NCI-H510A treated with DMSO at 0.1 percent for 48 hours (cell line): ENCODE measurements at regions not wholly inside any gene's neighbourhood (a gene's known extent, or its start where the extent isn't known, plus 50 kb on each side); places are given as distances from the start of the nearest gene placed in this dataset.

Experiments
- DNase-seq: peaks from one replicate; lab custom pipeline; 2025; lab: John Stamatoyannopoulos, UW

DNA sequence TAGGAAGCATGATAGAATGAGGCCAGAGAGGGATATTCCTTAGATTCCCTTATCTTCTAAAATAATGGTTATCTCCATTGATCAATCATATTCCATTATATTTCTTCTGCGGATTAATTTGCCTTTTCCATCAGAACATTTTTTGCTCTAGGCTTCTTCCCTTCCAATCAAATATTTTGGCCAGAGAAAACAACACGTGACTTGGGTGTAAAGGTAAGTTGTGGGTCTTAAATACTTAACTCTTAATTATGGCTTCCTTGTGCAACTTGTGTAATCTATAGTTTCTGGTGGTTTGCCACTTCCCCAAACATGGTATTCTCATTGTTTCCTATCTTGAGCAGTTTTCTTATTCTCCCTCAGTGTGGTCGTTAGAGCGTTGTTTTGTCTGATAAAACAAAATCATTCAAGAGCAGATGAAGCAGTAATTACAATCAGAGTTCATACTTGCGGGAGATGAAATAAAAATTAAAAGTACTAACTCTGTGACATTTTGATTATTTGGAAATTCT, 889.3 kb downstream of the MAT2B start:
- DNase-seq, result no peak

DNA sequence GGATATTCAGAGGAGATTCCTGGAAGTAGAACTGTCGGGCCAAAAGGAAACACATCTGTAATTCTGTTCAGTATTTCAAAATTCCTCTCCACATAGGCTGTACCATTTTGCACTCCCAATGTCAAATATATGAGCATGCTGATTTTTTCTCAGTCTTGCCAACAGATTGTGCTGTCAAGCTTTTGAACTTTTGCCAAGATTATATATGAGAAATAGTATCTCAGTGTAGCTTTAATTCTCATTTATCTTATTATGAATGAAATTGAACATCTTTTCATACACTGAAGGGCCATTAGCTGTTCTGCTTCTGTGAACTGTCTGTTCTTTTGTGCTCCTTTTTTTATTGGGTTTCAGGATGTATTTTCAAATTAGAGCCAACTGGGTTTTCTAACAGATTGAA, 907.1 kb downstream of the MAT2B start:
- no peak for DNase-seq

DNA sequence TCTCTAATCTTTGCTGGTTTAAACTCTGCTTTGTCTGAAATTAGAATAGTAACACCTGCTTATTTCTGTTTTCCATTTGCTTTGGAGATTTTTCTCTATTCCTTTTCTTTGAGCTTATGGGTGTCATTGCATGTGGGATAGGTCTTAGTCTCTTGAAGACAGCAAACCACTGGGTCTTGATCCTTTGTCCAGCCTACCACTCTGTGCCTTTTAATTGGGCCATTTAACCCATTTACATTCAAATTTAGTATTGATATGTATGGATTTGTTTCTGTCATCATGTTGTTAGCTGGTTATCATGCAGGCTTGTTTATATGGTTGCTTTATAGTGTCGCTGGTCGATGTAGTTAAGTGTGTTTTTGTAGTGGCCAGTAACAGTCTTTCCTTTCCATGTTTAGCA, 914.7 kb downstream of the MAT2B start:
- DNase-seq, result no peak

DNA sequence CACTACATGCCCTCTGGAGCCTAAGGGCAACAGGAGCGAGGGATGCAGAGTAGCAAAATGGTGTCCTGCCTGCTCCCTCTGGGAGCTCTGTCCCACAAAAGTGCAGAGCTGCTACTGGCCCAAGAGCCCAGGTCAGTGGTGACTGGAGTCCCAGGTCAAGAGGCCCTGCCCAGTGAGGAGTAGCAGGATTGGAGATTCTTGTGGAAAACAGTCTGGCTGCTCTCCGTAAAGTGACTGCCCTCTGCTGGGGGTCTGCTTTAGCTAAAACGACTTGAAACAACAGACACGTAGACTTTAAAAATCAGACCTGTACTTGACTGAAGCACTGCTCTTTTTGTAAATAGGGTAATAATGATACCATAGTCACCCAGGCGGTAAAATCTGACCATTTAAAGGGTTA, 917.0 kb downstream of the MAT2B start:
- DNase-seq, result no peak

DNA sequence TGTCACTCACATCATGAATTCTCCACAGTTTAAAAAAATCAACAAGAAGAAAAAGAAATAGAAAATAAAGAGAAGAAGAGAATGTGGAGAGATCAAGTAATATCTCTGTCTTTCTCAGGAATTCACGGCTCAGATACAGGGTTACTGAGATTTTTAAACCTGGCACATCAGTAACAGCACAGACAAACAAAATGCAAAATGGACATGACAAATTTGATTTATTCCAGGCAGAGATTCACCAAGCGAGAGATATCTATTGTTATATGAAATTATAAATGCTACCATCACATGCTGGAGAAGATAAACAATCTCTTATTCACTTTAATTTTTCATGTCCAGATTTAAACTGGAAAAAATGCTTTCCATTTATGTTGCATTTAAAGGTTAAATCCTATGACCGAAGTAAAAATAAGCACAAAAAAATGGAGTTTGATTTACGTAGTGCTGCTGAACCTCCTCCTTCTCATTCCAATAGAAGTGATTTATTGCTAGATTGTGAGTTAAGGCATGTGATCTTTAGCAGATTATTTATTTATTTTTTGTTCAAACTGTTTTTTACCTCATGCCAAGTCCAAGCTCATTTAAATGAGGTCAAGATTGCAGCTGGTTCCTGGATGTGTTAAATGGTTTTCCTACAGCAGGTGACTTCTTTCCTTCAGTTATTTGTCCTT, 926.4 kb downstream of the MAT2B start:
- no peak for DNase-seq

DNA sequence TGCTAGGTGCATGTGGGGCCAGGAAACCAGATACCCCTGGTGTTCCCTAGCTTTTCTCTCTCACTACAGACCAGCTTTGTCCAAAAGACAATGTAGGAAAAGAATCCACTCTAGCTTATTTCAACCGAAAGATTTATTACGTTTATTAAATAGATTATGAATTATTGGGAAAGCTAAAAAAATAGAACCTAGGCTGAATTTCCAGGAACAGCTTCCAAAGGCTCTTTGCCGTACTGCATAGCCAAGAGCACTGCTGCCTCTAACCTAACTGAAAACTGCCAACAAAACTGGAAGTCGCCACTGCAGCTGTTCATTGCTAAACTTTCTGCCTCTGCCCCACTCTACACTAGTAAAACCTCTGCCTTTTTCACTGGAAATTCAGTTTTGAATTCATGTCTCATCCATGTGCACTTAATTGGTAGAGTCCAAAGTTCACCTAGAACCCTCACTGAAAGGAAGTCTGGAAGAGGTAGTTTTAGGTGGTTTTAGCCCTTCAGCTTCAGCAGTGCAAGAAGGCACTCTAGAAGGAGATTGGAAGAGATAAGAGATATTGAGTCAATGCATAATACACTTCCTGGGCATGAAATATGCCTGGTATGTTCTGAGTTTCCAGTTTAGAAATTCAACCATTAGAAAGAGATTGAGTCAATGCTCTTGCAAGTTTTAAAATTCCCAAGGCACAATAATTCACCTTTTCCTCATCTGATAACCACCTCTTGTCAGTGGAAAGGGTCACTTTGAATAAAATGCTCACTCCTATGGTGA, 927.9 kb downstream of the MAT2B start:
- DNase-seq, result no peak

DNA sequence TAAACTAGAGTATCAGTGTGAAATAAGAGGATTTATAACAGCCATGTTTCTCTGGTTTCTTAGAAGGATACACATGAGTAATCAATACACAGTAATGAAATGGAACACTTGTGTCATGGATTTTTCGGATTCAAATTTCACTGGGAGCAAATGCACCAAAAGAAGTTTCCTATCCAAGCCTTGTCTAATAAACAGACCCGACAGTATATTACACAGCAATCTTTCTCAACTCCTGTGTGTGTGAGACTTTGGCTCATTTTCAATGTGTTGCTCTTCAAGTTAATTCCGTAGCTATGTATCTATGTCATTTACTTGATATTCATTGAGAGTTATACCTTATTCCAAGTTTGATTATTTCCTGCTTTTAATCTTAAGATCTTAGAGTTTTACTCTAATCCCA, 930.2 kb downstream of the MAT2B start:
- DNase-seq, result no peak

DNA sequence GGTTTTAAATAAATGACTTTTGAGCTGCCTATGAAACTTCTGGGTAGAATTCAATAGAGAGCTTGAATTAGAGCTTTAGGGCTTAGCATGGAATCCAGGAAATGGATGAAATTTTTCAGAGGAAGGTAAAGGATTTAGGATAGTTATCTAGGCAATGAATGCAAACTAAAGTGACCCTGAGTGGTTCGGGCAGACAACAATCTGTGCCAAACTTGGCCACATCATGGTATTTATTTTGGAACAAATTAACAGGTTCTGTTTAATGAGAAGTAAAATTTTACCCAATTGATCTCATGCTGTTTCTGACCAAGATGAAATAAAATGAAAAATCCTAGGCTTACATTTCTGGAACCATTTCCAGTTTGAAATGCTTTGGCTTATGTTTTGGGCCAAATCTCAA, 934.4 kb downstream of the MAT2B start:
- DNase-seq, result no peak

DNA sequence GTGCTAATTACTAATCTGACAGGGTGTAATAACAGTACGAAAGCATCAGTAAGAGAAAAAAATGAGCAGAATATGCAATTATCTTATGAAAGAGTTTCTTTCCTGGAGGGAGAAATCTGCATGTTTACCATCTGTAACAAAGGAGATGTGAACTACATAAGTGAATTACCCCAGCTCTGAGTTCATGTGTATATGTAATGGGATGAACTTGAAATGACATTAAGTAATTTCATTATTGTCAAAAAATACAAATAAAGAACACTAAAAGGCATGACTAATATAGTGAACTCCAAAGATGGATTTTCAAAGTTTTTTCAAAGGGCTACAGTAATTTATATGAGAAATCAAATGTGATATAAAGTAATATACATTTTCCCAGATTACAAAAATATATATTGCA, 944.0 kb downstream of the MAT2B start:
- no peak for DNase-seq

DNA sequence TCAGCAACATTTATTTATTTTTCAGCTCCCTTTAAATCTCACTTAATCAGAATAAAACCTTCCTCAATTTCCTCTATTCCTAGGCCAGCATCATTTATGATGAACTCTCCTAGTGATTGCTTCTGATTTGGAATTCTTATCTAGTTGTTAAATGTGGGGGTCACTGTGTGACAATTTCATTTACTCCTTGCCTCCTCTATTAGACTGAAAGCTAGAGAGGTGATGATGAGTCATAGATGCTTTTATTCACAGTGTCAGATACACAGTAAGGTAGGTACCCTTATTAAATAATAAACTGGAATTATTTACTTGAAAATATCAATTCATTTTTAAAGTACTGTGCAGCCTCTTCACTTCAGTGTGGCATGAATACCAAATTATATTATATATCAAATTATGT, 960.6 kb downstream of the MAT2B start:
- no peak for DNase-seq

DNA sequence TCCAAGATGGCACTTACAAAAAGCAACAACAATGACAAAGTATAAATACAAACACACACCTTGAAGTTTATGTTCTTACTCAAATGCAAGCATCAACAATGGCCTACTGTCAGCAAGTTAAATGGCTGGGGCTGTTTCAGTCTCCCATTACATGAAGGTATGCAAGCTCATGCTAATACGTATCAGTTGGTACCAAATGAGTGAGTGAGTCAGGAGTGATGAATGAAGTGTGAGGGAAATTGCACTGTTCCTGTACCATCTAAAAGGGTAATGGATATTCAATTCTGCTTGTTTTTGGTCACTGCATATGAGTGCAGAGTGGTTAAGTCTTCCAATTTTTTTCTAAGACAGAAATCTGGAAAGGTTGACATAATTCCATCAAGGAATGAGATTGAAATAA, 964.9 kb downstream of the MAT2B start:
- DNase-seq, result no peak

DNA sequence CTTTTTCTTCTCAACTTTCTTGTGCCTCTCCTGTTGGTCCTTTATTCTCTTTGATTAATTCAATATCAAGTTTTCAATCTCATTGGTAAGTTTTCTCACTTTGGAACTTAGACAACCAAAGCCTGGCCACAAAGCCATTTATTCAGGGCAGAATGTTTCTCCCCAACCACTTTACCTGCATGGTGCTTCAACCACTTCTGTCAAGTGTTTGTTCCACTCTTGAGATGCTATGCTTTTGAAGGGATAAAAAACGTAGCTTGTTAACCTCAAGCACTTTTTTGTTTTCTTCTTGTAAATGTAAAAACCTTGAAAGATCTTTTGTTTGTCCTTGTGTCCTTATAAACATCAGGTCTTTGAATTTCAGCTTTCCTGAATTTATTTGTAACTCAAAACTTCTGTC, 966.7 kb downstream of the MAT2B start:
- no peak for DNase-seq

DNA sequence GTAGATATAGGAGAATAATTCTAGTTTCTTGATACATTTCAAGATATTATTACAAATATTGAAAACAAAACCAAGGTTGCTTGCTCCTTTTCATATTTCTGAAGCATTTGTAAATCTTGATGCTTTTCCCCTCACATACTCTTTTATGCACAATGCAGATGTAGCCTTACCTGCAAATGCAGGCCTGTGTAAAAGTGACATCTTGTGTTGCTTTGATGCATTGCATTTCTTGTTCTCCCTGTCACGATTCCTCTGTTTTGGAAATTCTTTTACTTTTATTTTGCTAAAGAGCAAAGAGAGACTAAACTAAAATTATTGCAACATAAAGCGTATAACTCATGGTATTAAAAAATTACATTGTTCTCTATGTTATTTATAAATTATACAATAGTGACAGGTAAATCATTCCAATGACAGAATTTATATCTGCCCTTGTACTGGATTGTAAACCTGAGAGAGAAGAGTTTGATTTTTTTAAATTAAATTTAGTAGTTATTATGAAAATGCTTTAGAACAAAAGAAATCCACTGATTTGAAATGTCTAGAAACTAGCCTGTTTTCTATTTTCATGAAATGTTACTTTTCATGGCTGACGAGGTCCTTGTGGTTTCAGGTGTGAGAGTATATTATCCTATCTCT, 970.0 kb downstream of the MAT2B start:
- no peak for DNase-seq

DNA sequence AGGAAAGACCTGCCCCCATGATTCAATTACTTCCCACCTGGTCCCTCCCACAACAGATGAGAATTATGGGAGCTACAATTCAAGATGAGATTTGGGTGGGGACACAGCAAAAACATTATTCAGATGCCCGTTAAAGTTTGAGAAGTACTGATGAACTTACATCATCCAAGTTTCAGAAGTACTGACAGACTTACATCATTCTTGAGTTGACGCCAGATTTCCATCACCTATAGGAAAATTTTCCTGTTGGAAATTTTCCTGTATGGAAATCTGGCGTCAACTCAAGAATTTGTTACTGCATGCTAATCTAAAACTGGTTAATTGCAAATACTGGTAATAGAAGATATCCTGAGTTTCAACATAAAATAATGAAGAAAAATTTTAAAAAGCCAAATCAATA, 975.9 kb downstream of the MAT2B start:
- no peak for DNase-seq

DNA sequence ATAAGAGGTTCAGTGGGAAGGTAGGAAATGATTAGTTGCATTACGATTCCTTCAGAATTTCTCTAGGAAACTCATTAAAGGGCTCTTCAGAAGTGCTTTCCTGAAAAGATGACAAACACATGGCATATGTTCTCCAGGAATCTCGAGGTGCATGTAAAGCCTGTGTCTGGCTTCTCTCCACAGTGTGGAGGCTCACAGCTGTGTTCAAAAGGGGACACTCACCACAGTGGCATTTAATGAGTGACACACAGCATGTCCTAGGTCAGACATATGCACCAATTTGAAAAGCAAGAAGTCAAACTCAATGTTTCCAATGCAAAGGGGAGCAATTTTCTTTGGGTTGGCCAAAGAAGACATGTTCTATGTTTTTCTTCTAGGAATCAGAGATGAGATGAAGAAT, 976.9 kb downstream of the MAT2B start:
- DNase-seq, result no peak

DNA sequence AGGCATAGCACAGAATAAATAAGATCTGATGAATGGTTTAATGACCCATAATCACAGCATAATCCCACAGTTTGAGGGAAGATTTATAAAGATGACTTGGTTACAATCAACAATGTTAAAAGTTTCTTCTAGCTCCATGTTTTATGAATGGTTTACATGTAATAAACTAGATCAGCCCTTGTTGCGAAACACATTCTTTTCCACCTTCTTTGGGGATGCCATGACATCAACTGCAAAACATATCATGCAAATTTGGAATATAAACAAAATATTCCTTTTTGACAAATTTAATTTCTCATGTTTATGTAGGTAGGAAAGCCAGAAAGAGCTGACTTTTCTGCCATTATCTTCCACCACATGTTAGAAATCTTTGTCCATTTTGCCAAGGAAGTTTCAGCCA, 979.5 kb downstream of the MAT2B start:
- no peak for DNase-seq

DNA sequence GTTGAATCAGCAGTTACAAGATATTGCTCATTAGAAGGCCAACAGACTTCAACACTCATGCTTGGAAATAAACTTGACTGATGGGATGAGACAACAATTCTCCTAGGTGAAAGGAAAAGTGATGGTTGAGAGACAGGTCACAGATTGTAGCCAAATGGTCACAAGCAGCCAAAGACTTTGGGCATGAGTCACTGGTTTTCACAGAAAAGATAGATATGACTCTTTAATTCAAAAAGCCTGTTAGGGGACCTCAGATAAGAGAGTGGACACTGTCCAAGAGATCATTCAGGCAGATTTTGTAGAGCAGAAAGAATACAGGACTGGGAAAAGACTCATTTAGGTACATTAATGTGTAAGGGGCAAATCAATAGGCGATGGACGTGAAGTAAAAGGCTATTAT, 982.5 kb downstream of the MAT2B start:
- DNase-seq, result no peak

DNA sequence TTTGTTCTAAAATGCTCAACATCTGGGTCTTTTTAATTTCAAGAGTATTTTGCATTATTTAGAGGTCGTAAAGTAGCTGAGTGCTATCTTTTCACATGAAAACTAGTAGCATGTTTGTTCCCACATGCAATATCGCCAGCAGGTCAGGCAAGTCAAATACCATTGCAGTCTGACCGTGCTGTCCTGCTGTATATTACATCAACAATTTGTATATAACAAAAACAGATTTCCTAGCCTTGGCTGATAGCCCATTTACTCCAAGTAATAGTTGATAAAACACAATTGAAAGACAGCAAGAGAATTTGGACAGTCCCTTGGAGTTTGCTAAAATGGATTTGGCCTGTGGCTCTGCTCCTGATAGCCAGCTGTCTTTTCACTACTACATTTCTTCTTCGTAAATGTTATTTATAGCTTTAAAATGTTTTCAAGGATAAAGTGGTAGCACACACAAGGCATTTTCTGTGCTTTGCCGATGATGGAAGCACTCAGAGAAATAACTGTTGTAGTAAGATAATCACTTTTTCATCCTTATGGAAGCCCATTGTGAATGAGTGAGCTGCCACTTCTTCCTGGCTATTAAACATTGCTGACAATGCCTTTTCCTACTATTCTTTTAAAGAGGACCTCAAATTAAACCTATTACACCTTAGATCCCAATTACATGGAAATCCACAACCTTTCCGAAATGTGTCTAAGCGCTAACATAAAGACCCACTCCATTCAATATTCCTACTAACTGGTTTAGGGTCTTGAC, 992.1 kb downstream of the MAT2B start:
- DNase-seq, result no peak

DNA sequence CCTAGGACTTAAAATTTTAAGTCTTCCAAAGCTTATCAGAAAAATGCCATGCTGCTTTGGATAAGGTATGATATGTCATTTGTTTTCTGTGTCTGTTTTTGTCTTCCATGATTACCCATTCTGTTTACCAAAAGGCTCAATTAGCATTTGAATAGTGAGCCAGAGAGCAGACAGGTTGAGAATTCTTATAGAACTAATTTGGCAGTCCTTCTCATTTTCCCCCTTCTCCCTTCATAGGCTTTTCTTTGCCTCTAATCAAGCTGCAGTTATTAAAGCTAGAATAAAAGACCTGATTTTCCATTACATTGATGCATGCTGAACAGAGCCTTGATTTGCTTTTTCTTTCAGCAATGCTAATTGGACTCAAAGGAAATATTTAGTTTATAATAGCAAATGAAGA, 993.0 kb downstream of the MAT2B start:
- DNase-seq, result no peak

DNA sequence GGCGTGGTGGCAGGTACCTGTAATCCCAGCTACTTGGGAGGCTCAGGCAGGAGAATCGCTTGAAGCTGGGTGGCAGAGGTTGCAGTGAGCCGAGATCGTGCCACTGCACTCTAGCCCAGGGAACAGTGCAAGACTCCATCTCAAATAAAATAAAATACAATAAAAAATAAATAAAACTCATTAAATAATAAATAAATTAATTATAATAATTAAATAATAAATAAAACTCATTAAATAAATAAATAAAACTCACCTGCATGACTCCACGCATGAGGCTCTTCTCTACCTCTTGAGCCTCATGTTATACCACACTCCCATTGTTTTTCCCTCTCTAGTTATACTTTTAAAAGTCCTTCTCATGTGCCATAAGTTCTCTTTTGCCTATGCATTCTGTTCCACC, 995.4 kb downstream of the MAT2B start:
- DNase-seq, result no peak

DNA sequence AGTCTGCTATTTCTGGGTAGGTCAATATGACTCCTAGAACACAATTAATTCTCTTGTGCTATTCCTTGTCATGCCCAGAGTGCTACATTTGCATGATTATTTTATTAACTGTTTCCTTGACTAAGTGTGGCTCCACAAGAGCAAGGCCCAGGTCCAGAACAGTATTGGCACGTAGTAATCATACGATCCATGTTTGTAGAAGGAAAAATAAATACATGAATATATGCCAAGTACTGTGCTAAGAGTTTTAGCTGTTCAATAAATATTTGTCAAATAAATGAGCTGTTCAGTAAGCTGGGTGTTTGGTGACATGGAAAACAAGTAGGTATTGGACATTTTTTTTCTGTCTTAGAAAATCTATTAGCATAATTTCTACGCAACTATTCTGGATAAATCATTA, 995.9 kb downstream of the MAT2B start:
- DNase-seq, result no peak

DNA sequence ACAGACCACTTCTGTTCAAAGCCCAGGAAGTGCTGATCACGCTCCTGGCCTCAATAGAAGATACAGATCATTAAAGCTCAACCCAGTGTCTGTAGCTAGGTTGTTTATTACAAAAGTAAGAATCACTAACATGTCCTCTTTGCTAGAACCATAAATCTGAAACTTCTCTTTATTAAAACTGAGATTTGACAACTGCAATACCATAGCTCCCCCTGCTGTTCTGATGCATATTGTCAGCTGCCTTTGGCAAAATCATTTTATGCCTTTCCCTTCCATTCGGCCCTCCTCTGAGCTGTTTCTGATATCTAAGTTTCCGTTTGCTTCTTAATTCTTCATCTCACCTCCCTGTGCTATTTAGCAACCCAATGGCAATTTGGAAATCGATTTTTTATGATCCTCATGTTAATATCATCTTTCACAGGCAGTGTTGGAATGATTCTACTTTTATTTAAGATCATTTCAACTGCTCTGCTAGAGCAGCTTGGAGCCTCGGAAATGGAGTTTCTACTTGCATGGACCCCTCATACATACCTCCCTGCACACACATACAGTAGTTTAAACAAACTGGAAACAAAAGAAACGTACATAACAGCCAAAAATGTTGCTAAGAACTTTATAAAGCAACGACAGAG, 998.8 kb downstream of the MAT2B start:
- peak; percentile 16 for DNase-seq
